HEK293 (cell line): ENCODE measurements at regions not wholly inside any gene's neighbourhood (a gene's known extent, or its start where the extent isn't known, plus 50 kb on each side); places are given as distances from the start of the nearest gene placed in this dataset.

Experiments used
- CTCF ChIA-PET: fragments of 350-600 bp; formaldehyde crosslinking; extraction: SDS; loops from one replicate; lab custom pipeline; 2021; ENCODE audit warnings: antibody characterized with exemption; lab: Yijun Ruan, JAX
- POLR2A ChIA-PET: fragments of 300-600 bp; formaldehyde crosslinking; extraction: SDS; loops from one replicate; lab custom pipeline; 2020; ENCODE audit warnings: antibody characterized with exemption, inconsistent platforms; lab: Yijun Ruan, JAX
- H3K27ac ChIP-seq: fragments of 200-500 bp; sonication (Bioruptor generic); 2 replicates; pipeline ENCODE4 v1.5.1; 2014; ENCODE audit warnings: low read depth, low read length, control low read depth, inconsistent platforms; ENCODE audit errors: extremely low read depth
- H3K36me3 ChIP-seq, 2 experiments: fragments of 200-500 bp in 1 of 2; sonication (Bioruptor generic) in 1 of 2; 1 replicate in 1 of 2; 2 replicates in 1 of 2; pipeline ENCODE4 v1.5.1; 2014 to 2017; ENCODE audit warnings: inconsistent platforms in 2 of 2, low read length in 2 of 2; ENCODE audit not compliant: control insufficient read depth in 2 of 2, insufficient read depth in 1 of 2
- H3K4me1 ChIP-seq: fragments of 200-500 bp; sonication (Bioruptor generic); 2 replicates; pipeline ENCODE4 v1.5.1; 2014; ENCODE audit warnings: mild to moderate bottlenecking, low read length, inconsistent platforms; ENCODE audit not compliant: control insufficient read depth, insufficient read depth
- H3K4me3 ChIP-seq: 2 replicates; pipeline ENCODE4 v1.5.1; 2011; ENCODE audit warnings: low read depth, mild to moderate bottlenecking, control low read depth, low read length, moderate library complexity
- H3K9me3 ChIP-seq: fragments of 200-500 bp; sonication (Bioruptor generic); 2 replicates; pipeline ENCODE4 v1.5.1; 2014; ENCODE audit warnings: low read depth, low read length, inconsistent platforms; ENCODE audit not compliant: control insufficient read depth, insufficient read depth
- ATF2 ChIP-seq: fragments of 450-650 bp; formaldehyde crosslinking; IDR thresholded peaks from 2 replicates; pipeline ENCODE4 v1.5.1; 2016; ENCODE audit warnings: missing biosample characterization, missing genetic modification characterization, low read depth
- CTCF ChIP-seq: fragments of 450-650 bp; formaldehyde crosslinking; IDR thresholded peaks from 2 replicates; pipeline ENCODE4 v1.5.1; 2016; ENCODE audit warnings: missing biosample characterization, missing genetic modification characterization
- MYNN ChIP-seq: fragments of 450-650 bp; formaldehyde crosslinking; IDR thresholded peaks from 2 replicates; pipeline ENCODE4 v1.5.1; 2016; ENCODE audit warnings: missing biosample characterization, missing genetic modification characterization, borderline replicate concordance
- OSR2 ChIP-seq: fragments of 450-650 bp; formaldehyde crosslinking; IDR thresholded peaks from 2 replicates; pipeline ENCODE4 v1.5.1; 2016; ENCODE audit warnings: missing biosample characterization, missing genetic modification characterization
- PRDM10 ChIP-seq: fragments of 450-650 bp; formaldehyde crosslinking; IDR thresholded peaks from 2 replicates; pipeline ENCODE4 v1.5.1; 2016; ENCODE audit warnings: missing biosample characterization, missing genetic modification characterization
- SALL2 ChIP-seq: fragments of 450-650 bp; formaldehyde crosslinking; IDR thresholded peaks from 2 replicates; pipeline ENCODE4 v1.5.0; 2017; ENCODE audit warnings: missing biosample characterization, mild to moderate bottlenecking, missing genetic modification characterization, borderline replicate concordance
- SP3 ChIP-seq: fragments of 450-650 bp; formaldehyde crosslinking; IDR thresholded peaks from 2 replicates; pipeline ENCODE4 v1.5.1; 2016; ENCODE audit warnings: missing biosample characterization, missing genetic modification characterization
- TRIM28 ChIP-seq: IDR thresholded peaks from 2 replicates; pipeline ENCODE4 v1.6.1; 2011; ENCODE audit warnings: low read length, control low read depth, borderline replicate concordance
- ZFHX2 ChIP-seq: fragments of 450-650 bp; formaldehyde crosslinking; conservative IDR thresholded peaks from 2 replicates; pipeline ENCODE4 v1.5.1; 2016; ENCODE audit warnings: missing biosample characterization, missing genetic modification characterization
- ZFP3 ChIP-seq: fragments of 450-650 bp; formaldehyde crosslinking; IDR thresholded peaks from 2 replicates; pipeline ENCODE4 v1.5.1; 2016; ENCODE audit warnings: low read depth, missing biosample characterization, missing genetic modification characterization
- ZNF10 ChIP-seq: fragments of 450-650 bp; formaldehyde crosslinking; IDR thresholded peaks from 2 replicates; pipeline ENCODE4 v1.5.1; 2017; ENCODE audit warnings: missing biosample characterization, missing genetic modification characterization
- ZNF24 ChIP-seq: fragments of 450-650 bp; formaldehyde crosslinking; IDR thresholded peaks from 2 replicates; pipeline ENCODE4 v1.5.1; 2016; ENCODE audit warnings: missing biosample characterization, missing genetic modification characterization
- ZNF248 ChIP-seq: fragments of 450-650 bp; formaldehyde crosslinking; IDR thresholded peaks from 2 replicates; pipeline ENCODE4 v1.5.1; 2017; ENCODE audit warnings: missing biosample characterization, missing genetic modification characterization
- ZNF416 ChIP-seq: fragments of 450-650 bp; formaldehyde crosslinking; IDR thresholded peaks from 2 replicates; pipeline ENCODE4 v1.5.1; 2016; ENCODE audit warnings: missing biosample characterization, missing genetic modification characterization
- ZNF518A ChIP-seq: fragments of 450-650 bp; formaldehyde crosslinking; conservative IDR thresholded peaks from 2 replicates; pipeline ENCODE4 v1.5.1; 2016; ENCODE audit warnings: low read depth, missing biosample characterization, missing genetic modification characterization
- ZNF529 ChIP-seq: fragments of 450-650 bp; formaldehyde crosslinking; IDR thresholded peaks from 2 replicates; pipeline ENCODE4 v1.5.1; 2017; ENCODE audit warnings: missing genetic modification characterization, missing biosample characterization; ENCODE audit not compliant: insufficient replicate concordance
- ZNF658 ChIP-seq: fragments of 450-650 bp; formaldehyde crosslinking; IDR thresholded peaks from 2 replicates; pipeline ENCODE4; 2016; ENCODE audit warnings: missing biosample characterization, missing genetic modification characterization
- ZNF76 ChIP-seq: fragments of 450-650 bp; formaldehyde crosslinking; IDR thresholded peaks from 2 replicates; pipeline ENCODE4; 2016; ENCODE audit warnings: low read depth, missing biosample characterization, missing genetic modification characterization, borderline replicate concordance
- ZNF768 ChIP-seq: fragments of 450-650 bp; formaldehyde crosslinking; IDR thresholded peaks from 2 replicates; pipeline ENCODE4 v1.5.1; 2018; ENCODE audit warnings: missing biosample characterization, mild to moderate bottlenecking, missing genetic modification characterization
- ZSCAN30 ChIP-seq: fragments of 450-650 bp; IDR thresholded peaks from 2 replicates; pipeline ENCODE4 v1.5.1; 2018; ENCODE audit warnings: missing biosample characterization, mild to moderate bottlenecking, missing genetic modification characterization, moderate library complexity
- ZSCAN4 ChIP-seq: fragments of 450-650 bp; formaldehyde crosslinking; IDR thresholded peaks from 2 replicates; pipeline ENCODE4 v1.5.1; 2017; ENCODE audit warnings: missing biosample characterization, missing genetic modification characterization

- no peak for TF ChIP-seq CTCF (tag by site-specific recombination)
- TF ChIP-seq ZNF658 (tag by site-specific recombination), result no peak
- no peak for TF ChIP-seq ZFP3 (tag by site-specific recombination)
- no peak for TF ChIP-seq OSR2 (tag by site-specific recombination)
- TF ChIP-seq ATF2 (tag by site-specific recombination), result 0 out of 2 replicates have a peak, but pooled peaks have one; percentile 15
- TF ChIP-seq ZNF416 (tag by site-specific recombination), result no peak
- no peak for TF ChIP-seq SALL2 (tag by site-specific recombination)
- no peak for TF ChIP-seq ZSCAN30 (tag by site-specific recombination)
Observed at GRCh38 chr5:34570721-34571676, 85.1 kb upstream of the RAI14 start (continued).

- CTCF ChIA-PET, result no interaction called here
- POLR2A ChIA-PET, result no interaction called here
- no peaks in the 10 kb centered on the region for H3K9me3 ChIP-seq
- H3K4me3 ChIP-seq, result no peak overlapping the region
- peaks cover 16% of the 10 kb centered on the region for H3K4me1 ChIP-seq
- no peaks in the 10 kb centered on the region for H3K36me3 ChIP-seq
- no peak overlapping the region for H3K27ac ChIP-seq
- TF ChIP-seq ZNF76 (no peak), ZNF248 (no peak), ZFHX2 (no peak), MYNN (tag by site-specific recombination) (no peak), ZNF529 (no peak), ZNF518A (tag by site-specific recombination) (no peak), ZSCAN4 (tag by site-specific recombination) (no peak), PRDM10 (tag by site-specific recombination) (no peak), ZNF24 (tag by site-specific recombination) (no peak), SP3 (no peak), ZNF10 (tag by site-specific recombination) (no peak), TRIM28 (no peak), ZNF768 (tag by site-specific recombination) (no peak)
Observed at GRCh38 chr5:34571677-34572041, 84.5 kb upstream of the RAI14 start.
